Adipocyte (in vitro differentiated cells): ENCODE measurements at regions not wholly inside any gene's neighbourhood (a gene's known extent, or its start where the extent isn't known, plus 50 kb on each side); places are given as distances from the start of the nearest gene placed in this dataset.
A peak's percentile ranks its signal among the peaks of the same experiment; 100 is the strongest.

Experiments
- DNase-seq: peaks from one replicate; pipeline ENCODE4 v3.0.0-alpha.2; 2015; ENCODE audit warnings: low read depth
- H3K27me3 ChIP-seq: replicated peaks from 2 replicates; pipeline ENCODE4 v1.7.0; 2013; ENCODE audit warnings: mild to moderate bottlenecking, low read length, moderate library complexity; ENCODE audit not compliant: control insufficient read depth, insufficient read depth
- H3K36me3 ChIP-seq: 2 replicates; pipeline ENCODE4 v1.7.0; 2013; ENCODE audit warnings: low read length, mild to moderate bottlenecking, moderate library complexity; ENCODE audit not compliant: control insufficient read depth, insufficient read depth, severe bottlenecking
- H3K4me1 ChIP-seq: 2 replicates; pipeline ENCODE4 v1.7.0; 2013; ENCODE audit warnings: mild to moderate bottlenecking, low read length, moderate library complexity; ENCODE audit not compliant: control insufficient read depth, insufficient read depth
- H3K4me3 ChIP-seq: 2 replicates; pipeline ENCODE4 v1.7.0; 2013; ENCODE audit warnings: mild to moderate bottlenecking, low read length, moderate library complexity
- H3K9ac ChIP-seq: 2 replicates; pipeline ENCODE4 v1.7.0; 2013; ENCODE audit warnings: mild to moderate bottlenecking, low read length, moderate library complexity
- H3K9me3 ChIP-seq: 2 replicates; pipeline ENCODE4 v1.7.0; 2013; ENCODE audit warnings: mild to moderate bottlenecking, low read length, moderate library complexity; ENCODE audit not compliant: control insufficient read depth

DNA sequence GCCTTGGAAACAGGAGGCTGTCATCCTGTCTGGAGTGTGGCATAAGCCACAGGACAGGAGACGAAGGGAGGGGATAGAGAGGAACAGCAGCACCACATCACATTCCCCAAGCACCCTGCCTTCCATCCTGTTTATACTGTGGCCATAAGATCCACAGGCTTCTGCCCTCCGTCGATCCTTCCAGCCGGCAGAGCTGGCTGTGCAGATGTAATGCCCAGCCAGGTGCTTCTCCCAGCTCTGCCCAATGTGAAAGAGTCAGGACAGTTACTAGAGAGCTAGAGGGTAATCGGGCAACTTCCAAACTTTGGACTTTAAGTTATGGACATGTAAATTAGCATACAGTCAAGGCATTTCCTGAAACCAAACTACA lies 368.4 kb downstream of the SOX9 start:
- no peaks in the 10 kb centered on the region for H3K4me1 ChIP-seq
- peaks cover 3% of the 10 kb centered on the region for H3K27me3 ChIP-seq
- H3K36me3 ChIP-seq, result no peaks in the 10 kb centered on the region
- no peak for DNase-seq
- no peak overlapping the region for H3K9ac ChIP-seq
- peaks cover 6% of the 10 kb centered on the region for H3K9me3 ChIP-seq
- H3K4me3 ChIP-seq, result no peak overlapping the region

DNA sequence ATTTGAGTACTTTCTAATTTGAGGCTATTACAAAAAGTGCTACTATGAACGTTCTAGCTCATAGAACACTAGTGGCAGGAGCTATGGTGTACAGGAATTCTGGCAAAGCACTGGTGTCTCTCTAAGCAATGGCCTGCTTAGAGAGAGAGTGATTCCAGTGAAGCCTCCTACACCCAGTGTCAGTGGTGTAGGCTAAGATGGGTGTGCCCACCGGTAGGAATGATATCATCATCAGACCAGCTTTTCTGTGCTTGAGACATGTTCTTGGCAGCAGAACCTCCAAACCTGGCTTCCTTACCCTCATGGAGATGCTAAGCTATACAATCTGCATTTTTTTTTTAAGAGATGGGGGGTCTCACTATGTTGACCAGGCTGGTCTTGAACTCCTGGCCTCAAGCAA lies 370.3 kb downstream of the SOX9 start:
- H3K4me3 ChIP-seq, result no peak overlapping the region
- DNase-seq, result no peak

DNA sequence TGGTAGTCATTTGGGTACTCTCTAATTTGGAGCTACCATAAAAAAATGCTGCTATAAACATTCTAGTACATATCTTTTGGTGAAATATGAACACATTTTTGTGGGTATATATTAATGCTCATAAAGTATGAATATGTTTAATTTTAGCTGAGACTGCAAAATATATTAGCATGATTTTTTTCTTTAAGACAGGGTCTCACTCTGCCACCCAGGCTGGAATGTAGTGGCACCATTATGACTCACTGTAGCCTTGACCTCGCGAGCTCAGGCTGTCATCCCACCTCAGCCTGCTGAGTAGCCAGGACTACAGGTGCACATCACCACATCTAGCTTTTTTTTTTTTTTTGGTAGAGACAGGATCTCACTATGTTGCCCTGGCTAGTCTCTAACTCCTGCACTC lies 371.7 kb downstream of the SOX9 start:
- DNase-seq, result no peak
- H3K9me3 ChIP-seq, result peaks cover 6% of the 10 kb centered on the region
- H3K9ac ChIP-seq, result no peak overlapping the region
- H3K27me3 ChIP-seq, result peaks cover 2% of the 10 kb centered on the region
- H3K4me3 ChIP-seq, result no peak overlapping the region
- H3K36me3 ChIP-seq, result no peaks in the 10 kb centered on the region
- H3K4me1 ChIP-seq, result peaks cover 3% of the 10 kb centered on the region

More for the DNA sequence above, 370.3 kb downstream of the SOX9 start:
- H3K9me3 ChIP-seq, result peaks cover 6% of the 10 kb centered on the region
- H3K4me1 ChIP-seq, result no peaks in the 10 kb centered on the region
- no peak overlapping the region for H3K9ac ChIP-seq
- H3K27me3 ChIP-seq, result peaks cover 3% of the 10 kb centered on the region
- no peaks in the 10 kb centered on the region for H3K36me3 ChIP-seq

DNA sequence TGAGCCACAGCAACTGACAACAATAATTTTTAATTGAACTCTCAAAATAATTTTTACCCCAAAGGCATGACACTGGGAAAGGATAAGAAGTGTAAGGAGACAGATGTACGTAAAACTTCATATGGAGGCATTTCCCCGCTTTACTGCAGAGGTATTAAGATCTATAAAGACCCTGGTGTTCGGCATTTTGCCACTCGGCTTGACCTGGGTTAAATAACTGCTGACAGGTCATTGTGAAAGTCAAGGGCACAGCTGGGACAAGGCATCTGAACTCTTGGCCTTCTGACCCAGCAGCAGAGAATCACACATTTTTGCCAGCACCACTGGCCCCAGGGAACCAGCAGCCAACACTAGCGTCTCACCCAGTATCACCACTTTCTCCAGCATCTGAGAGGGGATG lies 372.1 kb downstream of the SOX9 start:
- Histone ChIP-seq H3K9me3 (peaks cover 6% of the 10 kb centered on the region), H3K36me3 (no peaks in the 10 kb centered on the region), H3K4me1 (peaks cover 3% of the 10 kb centered on the region), H3K4me3 (no peak overlapping the region), H3K9ac (no peak overlapping the region), H3K27me3 (no peaks in the 10 kb centered on the region)
- no peak for DNase-seq

DNA sequence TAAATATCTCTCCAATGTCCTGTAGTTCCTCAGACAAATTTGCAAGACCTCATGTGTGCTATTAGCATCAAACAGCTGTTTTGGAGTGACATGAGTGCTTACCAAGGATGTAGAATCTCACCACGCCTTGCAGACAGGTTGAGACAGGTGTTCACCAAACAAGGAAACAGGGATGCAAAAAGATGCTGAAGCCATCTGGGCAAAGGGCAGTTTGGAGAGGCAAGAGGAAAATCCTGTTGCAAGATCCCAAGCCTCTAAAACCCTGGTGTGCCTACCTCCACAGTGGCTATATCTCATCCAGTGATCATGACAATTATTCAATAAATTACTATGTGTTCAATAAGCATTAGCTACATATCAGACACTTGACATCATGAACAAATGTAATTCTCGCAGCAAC lies 373.7 kb downstream of the SOX9 start:
- Histone ChIP-seq H3K4me3 (no peak overlapping the region), H3K27me3 (no peaks in the 10 kb centered on the region), H3K9me3 (peaks cover 6% of the 10 kb centered on the region), H3K9ac (no peak overlapping the region), H3K4me1 (peaks cover 3% of the 10 kb centered on the region), H3K36me3 (no peaks in the 10 kb centered on the region)
- no peak for DNase-seq

DNA sequence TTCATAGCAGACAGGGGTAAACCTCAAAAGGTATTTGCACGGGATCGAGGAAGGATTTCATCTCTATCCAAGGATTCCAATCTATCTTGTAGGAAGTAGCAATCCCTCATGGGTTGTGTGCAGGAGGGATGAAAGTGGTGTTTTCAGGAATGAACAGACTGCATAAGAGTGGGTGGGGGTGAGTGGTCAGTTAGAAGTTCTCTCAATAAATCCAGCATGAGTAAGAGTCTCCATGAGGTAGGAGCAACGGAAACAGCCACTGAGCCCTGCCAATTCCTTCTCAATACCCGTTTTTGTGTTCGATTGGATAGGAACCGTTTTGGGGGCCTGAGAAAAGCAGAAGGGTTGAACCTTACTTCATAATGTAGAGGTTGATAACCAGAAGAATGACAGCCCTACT lies 375.6 kb downstream of the SOX9 start:
- no peaks in the 10 kb centered on the region for H3K36me3 ChIP-seq
- H3K9me3 ChIP-seq, result no peaks in the 10 kb centered on the region
- H3K4me3 ChIP-seq, result no peak overlapping the region
- DNase-seq, result no peak
- peaks cover 3% of the 10 kb centered on the region for H3K4me1 ChIP-seq
- H3K9ac ChIP-seq, result no peak overlapping the region
- H3K27me3 ChIP-seq, result no peaks in the 10 kb centered on the region

DNA sequence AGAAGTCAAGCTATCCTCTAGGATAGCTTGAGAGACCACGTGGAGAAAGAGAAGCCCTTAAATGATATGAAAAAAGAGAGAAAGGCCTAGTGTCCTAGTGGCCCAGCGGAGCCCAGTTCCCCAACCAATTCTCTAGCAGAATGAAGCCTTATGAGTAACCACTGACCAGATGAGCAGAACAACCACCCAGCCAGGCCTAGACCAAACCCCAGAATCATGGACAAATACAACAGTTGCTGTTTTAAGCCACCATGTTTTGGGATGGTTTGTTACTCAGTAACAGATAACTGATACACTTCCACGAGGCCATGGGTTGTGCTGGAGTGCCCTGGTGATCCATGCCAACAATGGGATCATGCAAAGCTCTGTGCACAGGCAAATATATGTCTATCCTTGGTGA lies 377.1 kb downstream of the SOX9 start:
- Histone ChIP-seq H3K4me3 (no peak overlapping the region), H3K27me3 (no peaks in the 10 kb centered on the region), H3K9ac (no peak overlapping the region), H3K9me3 (no peaks in the 10 kb centered on the region), H3K36me3 (no peaks in the 10 kb centered on the region), H3K4me1 (peaks cover 13% of the 10 kb centered on the region)
- DNase-seq, result no peak

DNA sequence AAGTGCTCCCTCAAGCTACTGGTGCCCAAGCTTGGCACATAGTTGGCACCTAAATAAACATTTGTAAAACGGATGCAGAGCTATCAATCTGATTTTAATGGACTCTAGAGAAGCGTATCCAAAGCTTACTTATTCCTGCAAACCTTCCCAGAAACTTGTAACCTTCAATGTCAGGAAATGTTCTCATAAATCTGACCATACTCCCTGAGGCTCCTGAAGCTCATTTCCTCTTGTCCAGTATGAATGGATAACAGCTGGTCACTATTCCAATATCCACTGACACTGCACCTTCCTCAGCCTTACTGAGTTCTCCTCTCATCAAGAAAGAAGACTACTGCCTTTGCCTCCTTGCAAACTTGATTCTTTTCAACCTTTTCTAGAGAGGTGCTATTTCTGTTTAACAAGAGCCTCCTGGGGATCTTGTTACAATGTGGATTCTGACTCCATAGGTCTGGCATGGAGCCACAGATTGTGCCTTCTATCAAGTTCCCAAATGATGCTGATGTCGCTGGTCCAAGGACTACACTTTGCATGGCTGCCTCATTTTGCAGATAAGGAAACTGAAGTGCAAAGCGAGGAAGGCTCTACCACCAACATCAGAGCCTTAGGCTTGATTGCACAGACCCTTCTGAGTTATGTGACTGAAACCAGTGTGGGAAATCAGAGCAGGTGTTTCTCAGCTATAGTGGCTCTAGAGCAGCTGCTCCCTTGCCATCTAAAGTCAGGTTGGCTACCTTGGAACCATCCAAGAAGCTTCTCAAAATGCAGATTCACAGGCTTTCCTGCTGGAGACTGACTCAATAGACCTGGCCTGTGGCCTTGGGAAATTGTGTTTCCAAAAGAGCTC lies 377.8 kb downstream of the SOX9 start:
- no peak overlapping the region for H3K4me3 ChIP-seq
- H3K9me3 ChIP-seq, result no peaks in the 10 kb centered on the region
- DNase-seq, result no peak
- H3K9ac ChIP-seq, result no peak overlapping the region
- no peaks in the 10 kb centered on the region for H3K27me3 ChIP-seq
- H3K4me1 ChIP-seq, result peaks cover 14% of the 10 kb centered on the region
- no peaks in the 10 kb centered on the region for H3K36me3 ChIP-seq

DNA sequence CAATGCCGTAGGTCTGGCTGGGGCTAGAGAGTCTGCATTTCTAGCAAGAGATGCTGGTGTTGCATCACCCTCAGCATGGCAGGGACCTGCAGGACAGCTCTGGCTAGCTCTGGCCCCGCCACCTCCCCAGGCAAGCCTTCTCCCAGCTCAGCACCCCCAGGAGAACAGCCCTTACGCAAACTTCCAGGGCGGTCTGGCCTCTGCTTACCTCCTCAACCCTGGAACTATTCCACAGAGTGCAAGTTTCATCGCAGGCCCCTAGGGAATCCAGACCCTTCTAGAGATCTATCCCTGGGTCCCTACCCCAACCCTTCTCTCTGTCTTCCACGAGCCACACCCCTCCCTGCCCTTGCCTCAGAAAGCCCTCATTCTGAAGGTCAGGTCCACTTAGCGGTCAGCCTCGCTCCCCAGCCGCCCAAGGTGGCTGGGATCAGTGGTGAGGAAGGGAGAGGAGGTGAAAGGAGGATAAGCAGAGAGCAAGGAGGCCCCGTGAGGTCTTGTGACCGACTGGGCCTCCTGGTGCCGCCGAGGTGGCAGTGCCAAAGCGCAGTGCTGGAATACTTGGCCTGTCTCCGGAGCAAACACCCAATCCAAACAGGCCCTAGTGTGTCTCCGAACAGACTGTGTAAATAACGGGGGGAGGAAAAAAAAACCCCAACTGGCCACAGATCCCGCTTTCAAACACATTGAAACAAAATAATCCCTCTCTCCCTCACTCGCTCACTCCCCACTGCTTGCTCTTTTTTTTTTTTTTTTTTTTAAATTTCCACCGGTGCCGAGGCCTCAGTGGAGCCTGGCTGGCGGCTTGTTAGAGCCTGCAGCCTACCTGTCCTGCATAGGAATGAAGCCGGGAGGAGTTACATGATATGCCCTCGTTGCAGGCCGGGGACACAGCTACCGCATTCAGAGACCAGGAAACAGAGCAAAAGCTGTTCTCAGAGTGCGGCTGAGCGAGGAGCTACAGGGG lies 380.9 kb downstream of the SOX9 start:
- Histone ChIP-seq H3K36me3 (no peaks in the 10 kb centered on the region), H3K27me3 (no peaks in the 10 kb centered on the region), H3K4me3 (no peak overlapping the region), H3K9me3 (peaks cover 3% of the 10 kb centered on the region), H3K9ac (no peak overlapping the region), H3K4me1 (peaks cover 11% of the 10 kb centered on the region)
- no peak for DNase-seq

DNA sequence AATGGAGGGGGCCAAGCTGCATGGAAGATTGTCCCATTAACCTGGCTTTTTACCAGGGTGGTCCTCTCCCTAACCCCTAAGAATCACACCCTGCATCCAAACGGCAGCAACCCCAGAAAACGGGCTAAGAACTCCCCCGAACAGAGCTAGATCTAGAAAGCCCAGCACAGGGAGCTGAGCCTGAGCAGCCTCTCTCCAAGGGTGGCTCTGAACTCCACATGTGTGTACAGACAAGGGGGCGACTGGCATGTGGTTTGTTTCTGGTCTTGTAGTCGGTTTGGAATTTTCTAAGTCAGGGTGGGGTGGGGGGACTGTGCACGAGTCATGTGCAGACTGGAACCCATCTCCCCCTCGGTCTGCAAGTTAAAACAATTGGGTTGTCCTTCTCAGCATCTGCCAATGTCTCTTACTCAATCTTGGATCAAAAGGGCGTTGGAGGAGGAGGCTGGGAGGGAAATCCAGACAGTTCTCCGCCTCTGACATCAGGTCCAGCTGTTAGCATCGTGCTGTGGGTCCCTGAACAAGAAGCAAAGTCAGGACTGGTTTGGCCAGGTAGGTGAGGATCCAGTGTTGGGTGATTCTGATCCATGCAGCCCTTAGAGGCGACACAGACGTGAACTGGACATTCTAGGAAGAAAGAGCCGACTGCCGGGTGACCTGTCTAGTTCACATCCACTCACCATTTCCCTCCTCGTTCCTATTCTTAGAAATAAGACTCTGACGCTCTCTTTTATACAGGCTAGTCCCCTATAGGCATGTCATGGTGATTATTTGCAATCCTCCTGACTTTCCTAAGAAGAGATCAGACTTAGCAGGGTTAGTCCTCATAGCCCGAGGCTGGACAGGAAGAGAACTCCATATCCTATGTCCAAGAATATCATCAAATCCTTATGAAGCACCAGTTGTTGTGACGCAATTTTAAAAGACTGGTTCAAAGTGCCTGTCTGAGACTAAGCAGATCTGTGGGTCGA lies 381.8 kb downstream of the SOX9 start:
- DNase-seq, result peak; percentile 88
- Histone ChIP-seq H3K4me1 (peaks cover 12% of the 10 kb centered on the region), H3K9me3 (peaks cover 3% of the 10 kb centered on the region), H3K4me3 (peak overlapping the region; percentile 40), H3K36me3 (no peaks in the 10 kb centered on the region), H3K9ac (no peak overlapping the region), H3K27me3 (no peaks in the 10 kb centered on the region)
